HUDEP-2 (cell line): ENCODE measurements at regions not wholly inside any gene's neighbourhood (a gene's known extent, or its start where the extent isn't known, plus 50 kb on each side); places are given as distances from the start of the nearest gene placed in this dataset.
"Not testable (repeated sequence)": the region's sequence is repeated elsewhere in the genome, so short reads cannot be mapped to it uniquely, and the experiment has no call there.

Experiments
- DNase-seq, 76 experiments: peaks; one replicate each; lab custom pipeline; 2025; ENCODE audit not compliant: unreplicated experiment in 76 of 76; lab: John Stamatoyannopoulos, UW

GRCh38 chr14:56419750-56420149 is 159.8 kb upstream of the TMEM260 start:
- DNase-seq: no peak

GRCh38 chr14:56422221-56422620 is 157.4 kb upstream of the TMEM260 start:
- no peak for DNase-seq

GRCh38 chr14:56422703-56423213 is 156.8 kb upstream of the TMEM260 start:
- peak in 6 of 76 experiments; percentile 0 to 8 (median 2) for DNase-seq

- no peak for DNase-seq
Observed at GRCh38 chr14:56423544-56423943, 156.1 kb upstream of the TMEM260 start.

- DNase-seq: no peak
Observed at GRCh38 chr14:56431013-56431412, 148.6 kb upstream of the TMEM260 start.

GRCh38 chr14:56449670-56450213 is 129.9 kb upstream of the TMEM260 start:
- no peak for DNase-seq

GRCh38 chr14:56452940-56453339 is 126.7 kb upstream of the TMEM260 start:
- no peak for DNase-seq

GRCh38 chr14:56454680-56455079 is 124.9 kb upstream of the TMEM260 start:
- DNase-seq: not testable (repeated sequence)

GRCh38 chr14:56460469-56460868 is 119.1 kb upstream of the TMEM260 start:
- no peak for DNase-seq

GRCh38 chr14:56461276-56462275 is 118.0 kb upstream of the TMEM260 start:
- DNase-seq: no peak

- no peak for DNase-seq
Observed at GRCh38 chr14:56463271-56463890, 116.2 kb upstream of the TMEM260 start.

GRCh38 chr14:56471056-56471455 is 108.5 kb upstream of the TMEM260 start:
- DNase-seq: no peak

GRCh38 chr14:56474419-56475022 is 105.1 kb upstream of the TMEM260 start:
- peak in 17 of 76 experiments; percentile 3 to 40 (median 17) for DNase-seq

GRCh38 chr14:56482310-56482911 is 97.2 kb upstream of the TMEM260 start:
- DNase-seq: peak in 1 of 76 experiments; percentile 7

GRCh38 chr14:56487090-56487667 is 92.4 kb upstream of the TMEM260 start:
- no peak for DNase-seq

- no peak for DNase-seq
Observed at GRCh38 chr14:56487761-56488160, 91.8 kb upstream of the TMEM260 start.

GRCh38 chr14:56488306-56488705 is 91.3 kb upstream of the TMEM260 start:
- DNase-seq: no peak

- DNase-seq: peak in 14 of 76 experiments; percentile 3 to 47 (median 11)
Observed at GRCh38 chr14:56490379-56490778, 89.2 kb upstream of the TMEM260 start.

GRCh38 chr14:56491299-56492285 is 88.0 kb upstream of the TMEM260 start:
- peak in 19 of 76 experiments; percentile 4 to 33 (median 15) for DNase-seq
